ENCODE measurements at regions not wholly inside any gene's neighbourhood (a gene's known extent, or its start where the extent isn't known, plus 50 kb on each side); places are given as distances from the start of the nearest gene placed in this dataset.

- TF ChIP-seq CTCF (IDR thresholded peaks at IDR 0.05) (no peak), POLR2A (IDR thresholded peaks at IDR 0.05) (no peak), EP300 (IDR thresholded peaks at IDR 0.05) (no peak)
Measured at GRCh38 chr10:120700426-120700825, 150.7 kb upstream of the WDR11 start.

Data from tibial nerve (tissue), 4 donors.